H1 (cell line): ENCODE measurements at regions not wholly inside any gene's neighbourhood (a gene's known extent, or its start where the extent isn't known, plus 50 kb on each side); places are given as distances from the start of the nearest gene placed in this dataset.

Experiments used
- CTCF ChIA-PET: fragments of 300-600 bp; sonication (Branson Sonifier 250); formaldehyde crosslinking; loops from one replicate; lab custom pipeline; 2021; ENCODE audit not compliant: partially characterized antibody; lab: Charles Lee
- POLR2A ChIA-PET: fragments of 300-600 bp; sonication (Branson Sonifier 250); formaldehyde crosslinking; loops from one replicate; lab custom pipeline; 2021; ENCODE audit warnings: inconsistent platforms; ENCODE audit not compliant: partially characterized antibody; lab: Charles Lee
- DNase-seq, 2 experiments: peaks; one replicate each; pipeline versions ENCODE4 v3.0.0 to v3.0.0-alpha.2; 2010 to 2022; ENCODE audit warnings: low spot score in 2 of 2, low read depth in 1 of 2, mixed read lengths in 1 of 2
- FAIRE-seq: peaks from 2 replicates; lab custom pipeline; 2011; peaks lifted over from hg19 to GRCh38; lab: Jason Lieb, UNC
- H2AFZ ChIP-seq: 2 replicates; pipeline ENCODE4 v1.8.1; 2012; ENCODE audit warnings: low read length, inconsistent platforms
- H2AK5ac ChIP-seq: 2 replicates; pipeline ENCODE4 v1.6.1; 2013; ENCODE audit warnings: low read depth, low read length
- H2BK120ac ChIP-seq: replicated peaks from 2 replicates; pipeline ENCODE3; 2013; ENCODE audit warnings: low read depth, low read length, inconsistent platforms
- H2BK12ac ChIP-seq: 2 replicates; pipeline ENCODE4 v1.6.1; 2013; ENCODE audit warnings: low read depth, low read length
- H2BK15ac ChIP-seq: 2 replicates; pipeline ENCODE4 v1.6.1; 2013; ENCODE audit warnings: low read length
- H2BK20ac ChIP-seq: 2 replicates; pipeline ENCODE4 v1.6.1; 2013; ENCODE audit warnings: low read length
- H2BK5ac ChIP-seq: 2 replicates; pipeline ENCODE4 v1.6.1; 2013; ENCODE audit warnings: low read depth, low read length
- H3K14ac ChIP-seq: 2 replicates; pipeline ENCODE4 v1.6.1; 2013; ENCODE audit warnings: inconsistent platforms; ENCODE audit not compliant: insufficient read length
- H3K18ac ChIP-seq: 2 replicates; pipeline ENCODE4 v1.6.1; 2013; ENCODE audit warnings: low read length; ENCODE audit errors: extremely low read depth
- H3K23ac ChIP-seq: 2 replicates; pipeline ENCODE4 v1.6.1; 2013; ENCODE audit warnings: inconsistent platforms; ENCODE audit not compliant: insufficient read length
- H3K23me2 ChIP-seq: 2 replicates; pipeline ENCODE4 v1.6.1; 2013; ENCODE audit warnings: low read depth, low read length
- H3K27ac ChIP-seq: 2 replicates; pipeline ENCODE4 v1.6.1; 2011; ENCODE audit warnings: low read depth, low read length, inconsistent platforms
- H3K27me3 ChIP-seq, 4 experiments: replicated peaks in 1 of 4; 1 replicate in 1 of 4; 2 replicates in 3 of 4; pipeline versions ENCODE4 v1.6.1 to v1.8.1; 2011 to 2013; ENCODE audit warnings: low read length in 3 of 4, mild to moderate bottlenecking in 3 of 4, inconsistent platforms in 2 of 4, mixed read lengths in 2 of 4, moderate library complexity in 1 of 4; ENCODE audit not compliant: control insufficient read depth in 3 of 4, insufficient read depth in 3 of 4; ENCODE audit errors: extremely low read depth in 1 of 4
- H3K36me3 ChIP-seq, 4 experiments: 2 replicates each; pipeline versions ENCODE4 v1.6.1 to v1.8.1; 2011 to 2013; ENCODE audit warnings: mild to moderate bottlenecking in 4 of 4, low read length in 3 of 4, moderate library complexity in 2 of 4, control low read depth in 1 of 4, inconsistent platforms in 1 of 4; ENCODE audit not compliant: insufficient read depth in 4 of 4, control insufficient read depth in 2 of 4
- H3K4ac ChIP-seq: replicated peaks from 2 replicates; pipeline ENCODE3; 2013; ENCODE audit warnings: low read length, low read depth, mixed read lengths, inconsistent platforms; ENCODE audit not compliant: insufficient read length
- H3K4me1 ChIP-seq, 4 experiments: replicated peaks in 1 of 4; 1 replicate in 1 of 4; 2 replicates in 3 of 4; pipeline versions ENCODE4 v1.6.1 to v1.8.1; 2011 to 2013; ENCODE audit warnings: low read length in 3 of 4, inconsistent platforms in 2 of 4, mixed read lengths in 1 of 4; ENCODE audit not compliant: insufficient read depth in 4 of 4, control insufficient read depth in 3 of 4
- H3K4me2 ChIP-seq, 2 experiments: 2 replicates each; pipeline versions ENCODE4 v1.6.1 to v1.8.1; 2011 to 2013; ENCODE audit warnings: low read depth in 2 of 2, low read length in 2 of 2, control low read depth in 1 of 2, inconsistent platforms in 1 of 2, mild to moderate bottlenecking in 1 of 2; ENCODE audit not compliant: insufficient read depth in 1 of 2
- H3K4me3 ChIP-seq, 4 experiments: fragments of 200-600, 300-600 bp in 1 of 4; sonication (generic), shearing (Covaris generic), sonication (Bioruptor Twin) in 1 of 4; 2 replicates each; pipeline versions ENCODE4 v1.5.1 to v1.8.1; 2011 to 2016; ENCODE audit warnings: low read length in 4 of 4, low read depth in 3 of 4, control low read depth in 2 of 4, inconsistent platforms in 2 of 4, mild to moderate bottlenecking in 2 of 4, mixed read lengths in 1 of 4, moderate library complexity in 1 of 4; ENCODE audit not compliant: insufficient read depth in 2 of 4; ENCODE audit errors: extremely low read depth in 1 of 4
- H3K56ac ChIP-seq: replicated peaks from 2 replicates; pipeline ENCODE3; 2013; ENCODE audit warnings: low read depth, mild to moderate bottlenecking, mixed read lengths, low read length, inconsistent platforms; ENCODE audit not compliant: insufficient read length
- H3K79me1 ChIP-seq: 2 replicates; pipeline ENCODE4 v1.6.1; 2013; ENCODE audit warnings: low read depth, low read length, control low read depth
- H3K79me2 ChIP-seq, 2 experiments: 2 replicates each; pipeline versions ENCODE4 v1.6.1 to v1.8.1; 2012 to 2013; ENCODE audit warnings: low read length in 2 of 2, mild to moderate bottlenecking in 2 of 2, inconsistent platforms in 1 of 2; ENCODE audit not compliant: insufficient read depth in 2 of 2, control insufficient read depth in 1 of 2
- H3K9ac ChIP-seq, 4 experiments: replicated peaks in 1 of 4; 1 replicate in 1 of 4; 2 replicates in 3 of 4; pipeline versions ENCODE4 v1.6.1 to v1.8.1; 2011 to 2013; ENCODE audit warnings: low read depth in 3 of 4, low read length in 3 of 4, control low read depth in 2 of 4, mild to moderate bottlenecking in 2 of 4, moderate library complexity in 2 of 4, inconsistent platforms in 1 of 4; ENCODE audit errors: extremely low read depth in 1 of 4
- H3K9me3 ChIP-seq, 2 experiments: 2 replicates each; pipeline versions ENCODE4 v1.6.1 to v1.8.1; 2012 to 2013; ENCODE audit warnings: mild to moderate bottlenecking in 2 of 2, moderate library complexity in 2 of 2, control low read depth in 1 of 2, inconsistent platforms in 1 of 2, low read depth in 1 of 2, low read length in 1 of 2, mixed read lengths in 1 of 2; ENCODE audit not compliant: insufficient read depth in 2 of 2
- H4K20me1 ChIP-seq, 2 experiments: replicated peaks in 1 of 2; 2 replicates each; pipeline versions ENCODE3 to v1.8.1; 2011 to 2013; ENCODE audit warnings: inconsistent platforms in 2 of 2, low read length in 2 of 2, mild to moderate bottlenecking in 1 of 2; ENCODE audit not compliant: insufficient read depth in 2 of 2, control insufficient read depth in 1 of 2
- H4K5ac ChIP-seq: 2 replicates; pipeline ENCODE4 v1.6.1; 2013; ENCODE audit warnings: low read length, low read depth, mixed read lengths, inconsistent platforms; ENCODE audit not compliant: insufficient read length
- H4K8ac ChIP-seq: 2 replicates; pipeline ENCODE4 v1.8.0; 2013; ENCODE audit warnings: mild to moderate bottlenecking, moderate library complexity, low read length, inconsistent platforms; ENCODE audit not compliant: insufficient read depth; ENCODE audit errors: extremely low read depth
- H4K91ac ChIP-seq: replicated peaks from 2 replicates; pipeline ENCODE3; 2013; ENCODE audit warnings: low read length, mixed read lengths, inconsistent platforms; ENCODE audit not compliant: insufficient read length
- CBX8 ChIP-seq: fragments of 300-800, 300-1000 bp; sonication (generic); IDR thresholded peaks from 2 replicates; pipeline ENCODE4 v1.7.1; 2016; ENCODE audit warnings: low read depth, low read length, borderline replicate concordance
- CTBP2 ChIP-seq: IDR thresholded peaks from 2 replicates; pipeline ENCODE4 v1.7.0; 2011; ENCODE audit warnings: borderline replicate concordance, mild to moderate bottlenecking, moderate library complexity, mixed read lengths, low read length; ENCODE audit not compliant: insufficient read depth, insufficient read length
- CTCF ChIP-seq, 3 experiments: IDR thresholded peaks; 1 replicate in 2 of 3; 2 replicates in 1 of 3; pipeline versions ENCODE4 v1.5.1 to v1.6.1; 2011; ENCODE audit warnings: low read length in 3 of 3, mild to moderate bottlenecking in 3 of 3, inconsistent platforms in 2 of 3, low read depth in 1 of 3, moderate library complexity in 1 of 3; ENCODE audit not compliant: insufficient read depth in 1 of 3; ENCODE audit errors: control extremely low read depth in 1 of 3
- EZH2 ChIP-seq: fragments of 200-600 bp; sonication (generic); IDR thresholded peaks from 2 replicates; pipeline ENCODE4 v1.7.1; 2012; ENCODE audit warnings: low read depth, mild to moderate bottlenecking, moderate library complexity, low read length, inconsistent platforms; ENCODE audit not compliant: severe bottlenecking
- HDAC2 ChIP-seq, 2 experiments: fragments of 300-600 bp in 1 of 2; sonication (generic) in 1 of 2; IDR thresholded peaks; 2 replicates each; pipeline ENCODE4 v1.6.1; 2011 to 2012; ENCODE audit warnings: low read depth in 2 of 2, low read length in 2 of 2, mild to moderate bottlenecking in 2 of 2, moderate library complexity in 2 of 2, borderline replicate concordance in 1 of 2, inconsistent platforms in 1 of 2
- RNF2 ChIP-seq: fragments of 200-900, 300-1000 bp; sonication (generic); IDR thresholded peaks from 2 replicates; pipeline ENCODE4 v1.7.1; 2016; ENCODE audit warnings: borderline replicate concordance, low read depth, mild to moderate bottlenecking, antibody characterized with exemption, low read length; ENCODE audit not compliant: poor library complexity, severe bottlenecking; ENCODE audit errors: missing control alignments
- SIRT6 ChIP-seq: IDR thresholded peaks from one replicate; pipeline ENCODE4 v1.7.1; 2012; ENCODE audit warnings: low read length, inconsistent platforms
- SP1 ChIP-seq: IDR thresholded peaks from 2 replicates; pipeline ENCODE4 v1.6.1; 2011; ENCODE audit warnings: low read depth, low read length
- ZNF274 ChIP-seq: IDR thresholded peaks from 2 replicates; pipeline ENCODE4 v1.7.0; 2012; ENCODE audit warnings: low read length, borderline replicate concordance; ENCODE audit errors: extremely low read depth
- WGBS, 2 experiments: shearing (Covaris generic) in 1 of 2; methylation state at CpG; one replicate each; pipeline versions ENCODE4 v1.1.6 to v1.1.7; 2013 to 2015; ENCODE audit warnings: low lambda C conversion rate in 2 of 2, mixed read lengths in 2 of 2, inconsistent platforms in 1 of 2, low coverage in 1 of 2, missing lambda C conversion rate in 1 of 2; ENCODE audit not compliant: insufficient replicate concordance in 2 of 2, insufficient coverage in 1 of 2, insufficient read length in 1 of 2; ENCODE audit errors: extremely low coverage in 1 of 2, missing lambda C conversion rate in 1 of 2; 5-methylcytosine and 5-hydroxymethylcytosine counted together
- TF ChIP-seq, protein P1 (sequence below): IDR thresholded peaks from 2 replicates; pipeline ENCODE4 v1.6.1; 2011; ENCODE audit warnings: low read length, improper control_type of control experiment

- Histone ChIP-seq H3K4me3 (no peak overlapping the region), H3K4me1 (peaks cover 0 to 4% (median 0%) of the 10 kb centered on the region in 4 experiments; a peak in 1 of 7 replicates), H4K91ac (no peak overlapping the region), H3K9ac (no peak overlapping the region), H4K20me1 (no peaks in the 10 kb centered on the region), H2BK5ac (no peak overlapping the region), H2AFZ (no peak overlapping the region), H3K36me3 (no peaks in the 10 kb centered on the region), H4K5ac (no peak overlapping the region), H3K14ac (no peak overlapping the region), H3K56ac (no peak overlapping the region), H2BK120ac (no peak overlapping the region), H3K4ac (no peak overlapping the region), H3K18ac (no peak overlapping the region), H3K23ac (no peak overlapping the region), H3K4me2 (no peak overlapping the region), H3K79me1 (no peaks in the 10 kb centered on the region), H3K79me2 (no peaks in the 10 kb centered on the region), H2AK5ac (no peak overlapping the region), H3K27me3 (no peaks in the 10 kb centered on the region), H2BK20ac (no peak overlapping the region), H2BK15ac (no peak overlapping the region), H3K9me3 (no peaks in the 10 kb centered on the region), H3K23me2 (no peaks in the 10 kb centered on the region), H2BK12ac (no peak overlapping the region), H3K27ac (no peak overlapping the region), H4K8ac (no peak overlapping the region)
- no peak for FAIRE-seq
- ChIA-PET CTCF (interaction anchor here (1.0 to 1.3 kb wide), 4 partner anchors 11 to 44 kb away, joined by 3 to 5 read pairs (median 3); no protein-coding TSS in a partner anchor), POLR2A (no interaction called here)
- no peak for DNase-seq
- 79% methylated on average over 3 of the region's 3 CpGs; no CpG with 5 or more reads in 1 of the 2 experiments for WGBS, 2 experiments
- TF ChIP-seq EZH2 (no peak), ZNF274 (no peak), CTBP2 (no peak), SIRT6 (no peak), CBX8 (no peak), RNF2 (no peak), SP1 (no peak), CTCF (IDR thresholded peaks at IDR 0.05; ENCODE audit: control extremely low read depth in 1 of 3, insufficient read depth in 1 of 3, low read depth in 1 of 3, low read length in 3 of 3) (no peak), HDAC2 (IDR thresholded peaks at IDR 0.05; ENCODE audit: borderline replicate concordance in 1 of 2, low read depth in 2 of 2, low read length in 2 of 2) (no peak)
- TF ChIP-seq, protein P1, sequence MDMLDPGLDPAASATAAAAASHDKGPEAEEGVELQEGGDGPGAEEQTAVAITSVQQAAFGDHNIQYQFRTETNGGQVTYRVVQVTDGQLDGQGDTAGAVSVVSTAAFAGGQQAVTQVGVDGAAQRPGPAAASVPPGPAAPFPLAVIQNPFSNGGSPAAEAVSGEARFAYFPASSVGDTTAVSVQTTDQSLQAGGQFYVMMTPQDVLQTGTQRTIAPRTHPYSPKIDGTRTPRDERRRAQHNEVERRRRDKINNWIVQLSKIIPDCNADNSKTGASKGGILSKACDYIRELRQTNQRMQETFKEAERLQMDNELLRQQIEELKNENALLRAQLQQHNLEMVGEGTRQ = no peak
These were observed 388.8 kb downstream of the CDK5RAP2 start for GRCh38 chr9:120191141-120191540.
